Astrocyte of the cerebellum (primary cell): ENCODE measurements at regions not wholly inside any gene's neighbourhood (a gene's known extent, or its start where the extent isn't known, plus 50 kb on each side); places are given as distances from the start of the nearest gene placed in this dataset.

Experiments
- DNase-seq: peaks from one replicate; pipeline ENCODE4 v3.0.0-alpha.2; 2011; ENCODE audit warnings: low read depth
- H3K4me3 ChIP-seq: 2 replicates; pipeline ENCODE4 v1.5.1; 2011; ENCODE audit warnings: mild to moderate bottlenecking, low read depth, low read length, moderate library complexity
- in situ Hi-C: cut with HindIII; loops from 2 replicates; pipeline ENCODE4 v1.10.0; 2017; ENCODE audit warnings: low sequenced_read_pairs
- TF ChIP-seq, protein P1 (sequence below): IDR thresholded peaks from 2 replicates; pipeline ENCODE4 v1.5.1; 2012; ENCODE audit warnings: low read length, low read depth, moderate library complexity, mild to moderate bottlenecking; ENCODE audit errors: missing control alignments

- in situ Hi-C loops = no loop called here
- TF ChIP-seq, protein P1, sequence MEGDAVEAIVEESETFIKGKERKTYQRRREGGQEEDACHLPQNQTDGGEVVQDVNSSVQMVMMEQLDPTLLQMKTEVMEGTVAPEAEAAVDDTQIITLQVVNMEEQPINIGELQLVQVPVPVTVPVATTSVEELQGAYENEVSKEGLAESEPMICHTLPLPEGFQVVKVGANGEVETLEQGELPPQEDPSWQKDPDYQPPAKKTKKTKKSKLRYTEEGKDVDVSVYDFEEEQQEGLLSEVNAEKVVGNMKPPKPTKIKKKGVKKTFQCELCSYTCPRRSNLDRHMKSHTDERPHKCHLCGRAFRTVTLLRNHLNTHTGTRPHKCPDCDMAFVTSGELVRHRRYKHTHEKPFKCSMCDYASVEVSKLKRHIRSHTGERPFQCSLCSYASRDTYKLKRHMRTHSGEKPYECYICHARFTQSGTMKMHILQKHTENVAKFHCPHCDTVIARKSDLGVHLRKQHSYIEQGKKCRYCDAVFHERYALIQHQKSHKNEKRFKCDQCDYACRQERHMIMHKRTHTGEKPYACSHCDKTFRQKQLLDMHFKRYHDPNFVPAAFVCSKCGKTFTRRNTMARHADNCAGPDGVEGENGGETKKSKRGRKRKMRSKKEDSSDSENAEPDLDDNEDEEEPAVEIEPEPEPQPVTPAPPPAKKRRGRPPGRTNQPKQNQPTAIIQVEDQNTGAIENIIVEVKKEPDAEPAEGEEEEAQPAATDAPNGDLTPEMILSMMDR = no peak
Observed at GRCh38 chr5:28156981-28157380, 1118.6 kb upstream of the CDH9 start.

GRCh38 chr5:28143519-28143918, 1105.1 kb upstream of the CDH9 start:
- TF ChIP-seq, protein P1 = no peak
- in situ Hi-C loops = no loop called here
- DNase-seq = no peak

More at GRCh38 chr5:28156981-28157380, 1118.6 kb upstream of the CDH9 start:
- DNase-seq = no peak
- H3K4me3 ChIP-seq = no peak overlapping the region

DNA sequence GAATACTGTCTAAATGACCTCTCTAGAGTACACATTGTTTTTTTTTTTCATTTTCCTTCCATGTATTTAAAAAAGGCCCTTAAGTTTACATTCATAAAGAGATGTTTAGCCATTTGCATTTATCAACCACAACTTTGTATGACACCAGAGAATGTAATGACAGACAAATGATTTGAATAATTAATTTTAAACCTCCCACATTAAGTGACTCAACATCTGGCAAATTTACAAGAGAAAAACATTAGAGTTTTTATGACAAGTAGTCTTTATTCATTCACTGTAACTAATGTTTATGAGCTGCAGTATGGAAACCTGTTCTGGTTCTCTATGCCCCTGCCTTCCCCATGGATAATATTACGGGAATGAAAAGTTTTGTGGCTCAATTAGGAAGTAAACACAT, 1093.8 kb upstream of the CDH9 start:
- TF ChIP-seq, protein P1 = no peak
- H3K4me3 ChIP-seq = no peak overlapping the region
- in situ Hi-C loops = no loop called here
- no peak for DNase-seq

More at GRCh38 chr5:28143519-28143918, 1105.1 kb upstream of the CDH9 start:
- H3K4me3 ChIP-seq = no peak overlapping the region

- DNase-seq = no peak
- TF ChIP-seq, protein P1 = no peak
- in situ Hi-C loops = no loop called here
- no peak overlapping the region for H3K4me3 ChIP-seq
Observed at GRCh38 chr5:28117691-28118090, 1079.3 kb upstream of the CDH9 start.

DNA sequence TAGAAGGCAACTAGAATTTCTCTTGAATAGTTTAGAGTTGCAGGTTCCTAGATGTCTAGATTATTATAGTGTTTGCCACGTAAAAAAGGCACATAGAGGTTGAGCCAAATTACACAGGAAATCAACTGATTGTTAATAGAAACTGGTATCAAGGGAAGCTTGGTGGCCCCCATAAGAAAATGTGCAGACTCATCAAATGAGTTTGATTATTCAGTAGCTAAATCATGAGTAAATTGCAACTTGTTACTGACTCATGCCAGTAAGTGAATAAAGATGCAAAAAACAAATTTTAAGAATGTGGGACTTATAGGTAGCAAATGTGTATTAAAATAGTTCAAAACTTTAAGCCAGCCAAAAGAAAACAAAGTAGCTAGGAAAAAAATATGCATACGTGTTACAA, 1078.9 kb upstream of the CDH9 start:
- no peak overlapping the region for H3K4me3 ChIP-seq
- TF ChIP-seq, protein P1 = no peak
- no peak for DNase-seq
- in situ Hi-C loops = no loop called here

- DNase-seq = no peak
- TF ChIP-seq, protein P1 = no peak
- H3K4me3 ChIP-seq = no peak overlapping the region
- in situ Hi-C loops = no loop called here
Observed at GRCh38 chr5:28110781-28111180, 1072.4 kb upstream of the CDH9 start.

DNA sequence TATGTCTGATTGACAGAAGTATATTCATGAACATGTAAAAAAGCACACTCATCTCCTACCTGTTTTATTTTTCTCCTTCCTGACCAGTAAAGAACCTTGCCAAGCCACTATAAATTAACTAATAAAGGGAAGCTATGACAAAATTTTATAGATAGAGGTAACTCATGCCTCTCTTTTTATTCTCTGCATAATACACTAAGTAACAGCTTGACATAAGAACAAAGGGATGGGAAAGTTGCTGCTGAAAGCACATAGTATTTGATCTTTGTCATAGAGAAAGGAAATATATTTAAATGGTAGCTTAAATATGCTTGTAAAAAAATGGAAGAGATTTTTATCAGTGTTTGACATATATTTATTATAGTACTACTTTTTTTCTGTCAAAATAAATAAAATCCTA, 1065.7 kb upstream of the CDH9 start:
- no peak overlapping the region for H3K4me3 ChIP-seq
- no peak for DNase-seq
- TF ChIP-seq, protein P1 = no peak
- in situ Hi-C loops = no loop called here
